Karpas-422 (cell line): ENCODE measurements at regions not wholly inside any gene's neighbourhood (a gene's known extent, or its start where the extent isn't known, plus 50 kb on each side); places are given as distances from the start of the nearest gene placed in this dataset.

ENCODE experiments used
- DNase-seq: peaks from one replicate; pipeline ENCODE4 v3.0.0-alpha.2; 2015
- H2AFZ ChIP-seq: fragments of 200-600 bp; sonication (generic); 2 replicates; pipeline ENCODE4 v1.6.1; 2014; ENCODE audit warnings: antibody characterized with exemption, low read length, mixed read lengths
- H3K27ac ChIP-seq: fragments of 200-600 bp; sonication (generic); 2 replicates; pipeline ENCODE4 v1.5.1; 2014; ENCODE audit warnings: mild to moderate bottlenecking, low read length, moderate library complexity
- H3K27me3 ChIP-seq: fragments of 200-600 bp; sonication (generic); 2 replicates; pipeline ENCODE4 v1.6.1; 2014; ENCODE audit warnings: low read length, mixed read lengths
- H3K36me3 ChIP-seq: fragments of 200-600 bp; sonication (generic); 2 replicates; pipeline ENCODE4 v1.6.1; 2014; ENCODE audit warnings: low read length, mixed read lengths; ENCODE audit not compliant: insufficient read depth
- H3K4me1 ChIP-seq: fragments of 200-600 bp; sonication (generic); 2 replicates; pipeline ENCODE4 v1.6.1; 2014; ENCODE audit warnings: mild to moderate bottlenecking, low read length, mixed read lengths
- H3K4me2 ChIP-seq: fragments of 200-600 bp; sonication (generic); 2 replicates; pipeline ENCODE4 v1.6.1; 2014; ENCODE audit warnings: low read length, low read depth, mild to moderate bottlenecking; ENCODE audit not compliant: poor library complexity, severe bottlenecking
- H3K4me3 ChIP-seq: fragments of 200-600 bp; sonication (generic); 2 replicates; pipeline ENCODE4 v1.5.1; 2014; ENCODE audit warnings: mild to moderate bottlenecking, antibody characterized with exemption, low read length, mixed read lengths
- H3K79me2 ChIP-seq: fragments of 200-600 bp; sonication (generic); 2 replicates; pipeline ENCODE4 v1.6.1; 2014; ENCODE audit warnings: mild to moderate bottlenecking, low read length, mixed read lengths
- H3K9ac ChIP-seq: fragments of 200-600 bp; sonication (generic); 2 replicates; pipeline ENCODE4 v1.6.0; 2014; ENCODE audit warnings: low read length
- H3K9me2 ChIP-seq: fragments of 200-600 bp; sonication (generic), shearing (Covaris generic); replicated peaks from 2 replicates; pipeline ENCODE4 v1.6.0; 2014; ENCODE audit warnings: mild to moderate bottlenecking, low read length, moderate library complexity; ENCODE audit not compliant: insufficient read depth
- H3K9me3 ChIP-seq: fragments of 300-700, 200-600 bp; sonication (generic); 2 replicates; pipeline ENCODE4 v1.6.1; 2014; ENCODE audit warnings: low read length, mixed read lengths
- H4K20me1 ChIP-seq: fragments of 200-600 bp; sonication (generic); 2 replicates; pipeline ENCODE4 v1.6.1; 2014; ENCODE audit warnings: mild to moderate bottlenecking, antibody characterized with exemption, low read length, low read depth; ENCODE audit not compliant: insufficient read depth

GRCh38 chr18:51731070-51731469, 533.6 kb upstream of the MEX3C start:
- H3K9me3 ChIP-seq = no peaks in the 10 kb centered on the region
- H3K27ac ChIP-seq = no peak overlapping the region
- H3K9ac ChIP-seq = no peak overlapping the region
- H3K36me3 ChIP-seq = no peaks in the 10 kb centered on the region
- no peaks in the 10 kb centered on the region for H3K4me1 ChIP-seq
- no peaks in the 10 kb centered on the region for H3K79me2 ChIP-seq
- no peak overlapping the region for H2AFZ ChIP-seq
- no peaks in the 10 kb centered on the region for H3K9me2 ChIP-seq
- no peak overlapping the region for H3K4me3 ChIP-seq
- no peak overlapping the region for H3K4me2 ChIP-seq
- H4K20me1 ChIP-seq = no peaks in the 10 kb centered on the region
- DNase-seq = no peak
- H3K27me3 ChIP-seq = no peaks in the 10 kb centered on the region

- H3K9me3 ChIP-seq = peaks cover 6% of the 10 kb centered on the region; the same call in 1 of the 2 replicates
- H2AFZ ChIP-seq = no peak overlapping the region
- no peak overlapping the region for H3K27ac ChIP-seq
- no peaks in the 10 kb centered on the region for H3K36me3 ChIP-seq
- no peak overlapping the region for H3K4me3 ChIP-seq
- H3K9me2 ChIP-seq = no peaks in the 10 kb centered on the region
- no peak overlapping the region for H3K4me2 ChIP-seq
- no peaks in the 10 kb centered on the region for H3K4me1 ChIP-seq
- no peaks in the 10 kb centered on the region for H4K20me1 ChIP-seq
- H3K27me3 ChIP-seq = no peaks in the 10 kb centered on the region
- no peak for DNase-seq
- H3K79me2 ChIP-seq = no peaks in the 10 kb centered on the region
- H3K9ac ChIP-seq = no peak overlapping the region
Observed at GRCh38 chr18:51734576-51734975, 537.1 kb upstream of the MEX3C start.

- Histone ChIP-seq H3K9me2 (no peaks in the 10 kb centered on the region), H3K9me3 (peaks cover 13% of the 10 kb centered on the region), H4K20me1 (no peaks in the 10 kb centered on the region), H3K27me3 (no peaks in the 10 kb centered on the region), H3K9ac (no peak overlapping the region), H3K4me2 (no peak overlapping the region), H3K4me3 (no peak overlapping the region), H3K79me2 (no peaks in the 10 kb centered on the region), H3K27ac (no peak overlapping the region), H3K36me3 (no peaks in the 10 kb centered on the region), H3K4me1 (no peaks in the 10 kb centered on the region), H2AFZ (no peak overlapping the region)
- no peak for DNase-seq
Observed at GRCh38 chr18:51739044-51739666, 541.7 kb upstream of the MEX3C start.

GRCh38 chr18:51751901-51752300, 554.4 kb upstream of the MEX3C start:
- no peak overlapping the region for H3K4me2 ChIP-seq
- no peaks in the 10 kb centered on the region for H3K9me2 ChIP-seq
- H3K9ac ChIP-seq = no peak overlapping the region
- H2AFZ ChIP-seq = no peak overlapping the region
- no peaks in the 10 kb centered on the region for H3K4me1 ChIP-seq
- no peaks in the 10 kb centered on the region for H3K36me3 ChIP-seq
- H3K79me2 ChIP-seq = no peaks in the 10 kb centered on the region
- no peak overlapping the region for H3K27ac ChIP-seq
- no peaks in the 10 kb centered on the region for H4K20me1 ChIP-seq
- no peak for DNase-seq
- no peaks in the 10 kb centered on the region for H3K27me3 ChIP-seq
- peaks cover 3% of the 10 kb centered on the region; the same call in 1 of the 2 replicates for H3K9me3 ChIP-seq
- no peak overlapping the region for H3K4me3 ChIP-seq

GRCh38 chr18:51753365-51754057, 556.0 kb upstream of the MEX3C start:
- no peaks in the 10 kb centered on the region for H3K27me3 ChIP-seq
- H3K4me2 ChIP-seq = no peak overlapping the region
- no peak overlapping the region for H3K9ac ChIP-seq
- DNase-seq = no peak
- no peaks in the 10 kb centered on the region for H3K36me3 ChIP-seq
- no peak overlapping the region for H3K4me3 ChIP-seq
- no peaks in the 10 kb centered on the region for H3K9me2 ChIP-seq
- no peak overlapping the region for H2AFZ ChIP-seq
- peaks cover 3% of the 10 kb centered on the region; the same call in 1 of the 2 replicates for H3K9me3 ChIP-seq
- no peaks in the 10 kb centered on the region for H3K79me2 ChIP-seq
- no peaks in the 10 kb centered on the region for H4K20me1 ChIP-seq
- no peaks in the 10 kb centered on the region for H3K4me1 ChIP-seq
- H3K27ac ChIP-seq = no peak overlapping the region

- no peaks in the 10 kb centered on the region for H3K79me2 ChIP-seq
- no peak overlapping the region for H3K9ac ChIP-seq
- DNase-seq = no peak
- no peak overlapping the region for H3K4me3 ChIP-seq
- H3K27ac ChIP-seq = no peak overlapping the region
- H3K9me2 ChIP-seq = no peaks in the 10 kb centered on the region
- no peaks in the 10 kb centered on the region for H4K20me1 ChIP-seq
- H3K9me3 ChIP-seq = peaks cover 3% of the 10 kb centered on the region; the same call in 1 of the 2 replicates
- H3K36me3 ChIP-seq = no peaks in the 10 kb centered on the region
- no peak overlapping the region for H3K4me2 ChIP-seq
- H2AFZ ChIP-seq = no peak overlapping the region
- no peaks in the 10 kb centered on the region for H3K27me3 ChIP-seq
- H3K4me1 ChIP-seq = no peaks in the 10 kb centered on the region
Observed at GRCh38 chr18:51754566-51754965, 557.1 kb upstream of the MEX3C start.

GRCh38 chr18:51757255-51757924, 559.9 kb upstream of the MEX3C start:
- Histone ChIP-seq H3K9me2 (no peaks in the 10 kb centered on the region), H3K79me2 (no peaks in the 10 kb centered on the region), H3K9me3 (peaks cover 3% of the 10 kb centered on the region; the same call in 1 of the 2 replicates), H3K36me3 (no peaks in the 10 kb centered on the region), H3K4me3 (no peak overlapping the region), H3K27ac (no peak overlapping the region), H3K4me1 (no peaks in the 10 kb centered on the region), H3K27me3 (no peaks in the 10 kb centered on the region), H3K9ac (no peak overlapping the region), H2AFZ (no peak overlapping the region), H4K20me1 (no peaks in the 10 kb centered on the region), H3K4me2 (no peak overlapping the region)
- DNase-seq = no peak

GRCh38 chr18:51762373-51762772, 564.9 kb upstream of the MEX3C start:
- no peak overlapping the region for H2AFZ ChIP-seq
- DNase-seq = no peak
- no peak overlapping the region for H3K9ac ChIP-seq
- no peaks in the 10 kb centered on the region for H3K79me2 ChIP-seq
- H3K27ac ChIP-seq = no peak overlapping the region
- H3K4me2 ChIP-seq = no peak overlapping the region
- no peaks in the 10 kb centered on the region for H3K9me2 ChIP-seq
- H4K20me1 ChIP-seq = no peaks in the 10 kb centered on the region
- peaks cover 4% of the 10 kb centered on the region; the same call in 1 of the 2 replicates for H3K9me3 ChIP-seq
- no peak overlapping the region for H3K4me3 ChIP-seq
- no peaks in the 10 kb centered on the region for H3K36me3 ChIP-seq
- H3K27me3 ChIP-seq = no peaks in the 10 kb centered on the region
- H3K4me1 ChIP-seq = no peaks in the 10 kb centered on the region
